HEK293 (cell line): ENCODE measurements at regions not wholly inside any gene's neighbourhood (a gene's known extent, or its start where the extent isn't known, plus 50 kb on each side); places are given as distances from the start of the nearest gene placed in this dataset.

Experiments used
- CTCF ChIA-PET: fragments of 350-600 bp; formaldehyde crosslinking; extraction: SDS; loops from one replicate; lab custom pipeline; 2021; ENCODE audit warnings: antibody characterized with exemption; lab: Yijun Ruan, JAX
- POLR2A ChIA-PET: fragments of 300-600 bp; formaldehyde crosslinking; extraction: SDS; loops from one replicate; lab custom pipeline; 2020; ENCODE audit warnings: antibody characterized with exemption, inconsistent platforms; lab: Yijun Ruan, JAX
- H3K27ac ChIP-seq: fragments of 200-500 bp; sonication (Bioruptor generic); 2 replicates; pipeline ENCODE4 v1.5.1; 2014; ENCODE audit warnings: low read depth, low read length, control low read depth, inconsistent platforms; ENCODE audit errors: extremely low read depth
- H3K36me3 ChIP-seq, 2 experiments: fragments of 200-500 bp in 1 of 2; sonication (Bioruptor generic) in 1 of 2; 1 replicate in 1 of 2; 2 replicates in 1 of 2; pipeline ENCODE4 v1.5.1; 2014 to 2017; ENCODE audit warnings: inconsistent platforms in 2 of 2, low read length in 2 of 2; ENCODE audit not compliant: control insufficient read depth in 2 of 2, insufficient read depth in 1 of 2
- H3K4me1 ChIP-seq: fragments of 200-500 bp; sonication (Bioruptor generic); 2 replicates; pipeline ENCODE4 v1.5.1; 2014; ENCODE audit warnings: mild to moderate bottlenecking, low read length, inconsistent platforms; ENCODE audit not compliant: control insufficient read depth, insufficient read depth
- H3K4me3 ChIP-seq: 2 replicates; pipeline ENCODE4 v1.5.1; 2011; ENCODE audit warnings: low read depth, mild to moderate bottlenecking, control low read depth, low read length, moderate library complexity
- H3K9me3 ChIP-seq: fragments of 200-500 bp; sonication (Bioruptor generic); 2 replicates; pipeline ENCODE4 v1.5.1; 2014; ENCODE audit warnings: low read depth, low read length, inconsistent platforms; ENCODE audit not compliant: control insufficient read depth, insufficient read depth
- ATF2 ChIP-seq: fragments of 450-650 bp; formaldehyde crosslinking; IDR thresholded peaks from 2 replicates; pipeline ENCODE4 v1.5.1; 2016; ENCODE audit warnings: missing biosample characterization, missing genetic modification characterization, low read depth
- GFI1B ChIP-seq: fragments of 450-650 bp; formaldehyde crosslinking; IDR thresholded peaks from 2 replicates; pipeline ENCODE4 v1.5.1; 2016; ENCODE audit warnings: missing biosample characterization, missing genetic modification characterization
- REPIN1 ChIP-seq: fragments of 450-650 bp; formaldehyde crosslinking; IDR thresholded peaks from 2 replicates; pipeline ENCODE4 v1.5.1; 2017; ENCODE audit warnings: missing biosample characterization, missing genetic modification characterization, low read depth
- REST ChIP-seq: fragments of 450-650 bp; formaldehyde crosslinking; IDR thresholded peaks from 2 replicates; pipeline ENCODE4 v1.5.1; 2016; ENCODE audit warnings: missing biosample characterization, missing genetic modification characterization
- SALL2 ChIP-seq: fragments of 450-650 bp; formaldehyde crosslinking; IDR thresholded peaks from 2 replicates; pipeline ENCODE4 v1.5.0; 2017; ENCODE audit warnings: missing biosample characterization, mild to moderate bottlenecking, missing genetic modification characterization, borderline replicate concordance
- SETDB1 ChIP-seq: IDR thresholded peaks from one replicate; pipeline ENCODE4 v1.6.1; 2017; ENCODE audit warnings: mild to moderate bottlenecking, low read length, moderate library complexity, mixed read lengths; ENCODE audit not compliant: insufficient read length
- SP7 ChIP-seq: fragments of 450-650 bp; formaldehyde crosslinking; IDR thresholded peaks from 2 replicates; pipeline ENCODE4 v1.5.1; 2016; ENCODE audit warnings: missing biosample characterization, missing genetic modification characterization
- TRIM28 ChIP-seq: IDR thresholded peaks from 2 replicates; pipeline ENCODE4 v1.6.1; 2011; ENCODE audit warnings: low read length, control low read depth, borderline replicate concordance
- YY1 ChIP-seq: fragments of 450-650 bp; formaldehyde crosslinking; IDR thresholded peaks from 2 replicates; pipeline ENCODE4 v1.5.1; 2018; ENCODE audit warnings: missing biosample characterization, missing genetic modification characterization
- ZBTB10 ChIP-seq: fragments of 450-650 bp; formaldehyde crosslinking; IDR thresholded peaks from 2 replicates; pipeline ENCODE4 v1.5.1; 2016; ENCODE audit warnings: missing biosample characterization, missing genetic modification characterization
- ZBTB17 ChIP-seq: fragments of 450-650 bp; formaldehyde crosslinking; IDR thresholded peaks from 2 replicates; pipeline ENCODE4 v1.5.1; 2016; ENCODE audit warnings: missing biosample characterization, missing genetic modification characterization
- ZEB2 ChIP-seq: fragments of 450-650 bp; formaldehyde crosslinking; IDR thresholded peaks from 2 replicates; pipeline ENCODE4 v1.5.1; 2016; ENCODE audit warnings: missing biosample characterization, missing genetic modification characterization
- ZNF114 ChIP-seq: fragments of 450-650 bp; formaldehyde crosslinking; IDR thresholded peaks from 2 replicates; pipeline ENCODE4 v1.5.0; 2017; ENCODE audit warnings: missing biosample characterization, missing genetic modification characterization
- ZNF184 ChIP-seq: fragments of 450-650 bp; IDR thresholded peaks from 2 replicates; pipeline ENCODE4 v1.5.1; 2018; ENCODE audit warnings: missing biosample characterization, mild to moderate bottlenecking, missing genetic modification characterization
- ZNF2 ChIP-seq: fragments of 450-650 bp; formaldehyde crosslinking; IDR thresholded peaks from 2 replicates; pipeline ENCODE4 v1.5.1; 2016; ENCODE audit warnings: missing biosample characterization, missing genetic modification characterization
- ZNF202 ChIP-seq: fragments of 450-650 bp; formaldehyde crosslinking; IDR thresholded peaks from 2 replicates; pipeline ENCODE4 v1.5.1; 2016; ENCODE audit warnings: missing biosample characterization, missing genetic modification characterization, borderline replicate concordance
- ZNF239 ChIP-seq: fragments of 450-650 bp; formaldehyde crosslinking; IDR thresholded peaks from 2 replicates; pipeline ENCODE4 v1.5.1; 2016; ENCODE audit warnings: missing biosample characterization, missing genetic modification characterization
- ZNF350 ChIP-seq: fragments of 450-650 bp; formaldehyde crosslinking; IDR thresholded peaks from 2 replicates; pipeline ENCODE4 v1.5.0; 2017; ENCODE audit warnings: missing biosample characterization, mild to moderate bottlenecking, missing genetic modification characterization
- ZNF354C ChIP-seq: fragments of 450-650 bp; formaldehyde crosslinking; IDR thresholded peaks from 2 replicates; pipeline ENCODE4 v1.5.1; 2016; ENCODE audit warnings: missing biosample characterization, missing genetic modification characterization, low read depth, borderline replicate concordance
- ZNF366 ChIP-seq: fragments of 450-650 bp; formaldehyde crosslinking; conservative IDR thresholded peaks from 2 replicates; pipeline ENCODE4 v1.5.1; 2016; ENCODE audit warnings: missing biosample characterization, missing genetic modification characterization
- ZNF423 ChIP-seq: fragments of 450-650 bp; formaldehyde crosslinking; IDR thresholded peaks from 2 replicates; pipeline ENCODE4 v1.5.1; 2016; ENCODE audit warnings: missing biosample characterization, missing genetic modification characterization
- ZNF521 ChIP-seq: fragments of 450-650 bp; formaldehyde crosslinking; IDR thresholded peaks from 2 replicates; pipeline ENCODE4 v1.5.1; 2017; ENCODE audit warnings: missing biosample characterization, mild to moderate bottlenecking, missing genetic modification characterization
- ZNF549 ChIP-seq: fragments of 450-650 bp; IDR thresholded peaks from 2 replicates; pipeline ENCODE4 v1.5.1; 2018; ENCODE audit warnings: missing biosample characterization, missing genetic modification characterization, mild to moderate bottlenecking, inconsistent platforms, moderate library complexity
- ZNF558 ChIP-seq: fragments of 450-650 bp; formaldehyde crosslinking; IDR thresholded peaks from 2 replicates; pipeline ENCODE4 v1.5.1; 2016; ENCODE audit warnings: missing biosample characterization, missing genetic modification characterization
- ZNF654 ChIP-seq: fragments of 450-650 bp; formaldehyde crosslinking; IDR thresholded peaks from 2 replicates; pipeline ENCODE4 v1.5.1; 2016; ENCODE audit warnings: low read depth, missing biosample characterization, missing genetic modification characterization
- TF ChIP-seq, protein P1 (sequence below): fragments of 450-650 bp; formaldehyde crosslinking; conservative IDR thresholded peaks from 2 replicates; pipeline ENCODE4 v1.5.1; 2016; ENCODE audit warnings: low read depth, missing biosample characterization, missing genetic modification characterization
- TF ChIP-seq, protein P2 (sequence below): fragments of 450-650 bp; formaldehyde crosslinking; IDR thresholded peaks from 2 replicates; pipeline ENCODE4 v1.5.1; 2016; ENCODE audit warnings: missing biosample characterization, missing genetic modification characterization, borderline replicate concordance

GRCh38 chr14:34060651-34060999 lies 109.8 kb upstream of the EGLN3 start:
- ChIA-PET POLR2A (interaction anchor here (0.6 to 1.5 kb wide), 3 partner anchors 38 to 991 kb away, joined by 3 to 6 read pairs (median 4); partner anchors contain the start of gene EGLN3), CTCF (interaction anchor here (0.6 to 1.3 kb wide), 4 partner anchors 37 to 221 kb away, joined by 4 to 5 read pairs (median 4); no protein-coding TSS in a partner anchor)
- Histone ChIP-seq H3K4me3 (peak overlapping the region; percentile 48), H3K9me3 (no peaks in the 10 kb centered on the region), H3K36me3 (no peaks in the 10 kb centered on the region), H3K27ac (peak overlapping the region; percentile 73; the same call in 1 of the 2 replicates), H3K4me1 (peaks cover 5% of the 10 kb centered on the region; the same call in 1 of the 2 replicates)
- TF ChIP-seq SETDB1: no peak
- TF ChIP-seq ZNF549 (tag by site-specific recombination): no peak
- TF ChIP-seq ZBTB17 (tag by site-specific recombination): peak; percentile 27; the same call in 1 of the 2 replicates
- TF ChIP-seq ZNF354C (tag by site-specific recombination): no peak
- TF ChIP-seq ZNF423 (tag by site-specific recombination): no peak
- TF ChIP-seq TRIM28: no peak
- no peak for TF ChIP-seq GFI1B (tag by site-specific recombination)
- TF ChIP-seq ZBTB10 (tag by site-specific recombination): no peak
- TF ChIP-seq YY1 (tag by site-specific recombination): no peak
- TF ChIP-seq ZEB2: peak; percentile 14; the same call in 1 of the 2 replicates
- TF ChIP-seq ZNF654: no peak
- no peak for TF ChIP-seq SALL2 (tag by site-specific recombination)
- TF ChIP-seq, protein P1, sequence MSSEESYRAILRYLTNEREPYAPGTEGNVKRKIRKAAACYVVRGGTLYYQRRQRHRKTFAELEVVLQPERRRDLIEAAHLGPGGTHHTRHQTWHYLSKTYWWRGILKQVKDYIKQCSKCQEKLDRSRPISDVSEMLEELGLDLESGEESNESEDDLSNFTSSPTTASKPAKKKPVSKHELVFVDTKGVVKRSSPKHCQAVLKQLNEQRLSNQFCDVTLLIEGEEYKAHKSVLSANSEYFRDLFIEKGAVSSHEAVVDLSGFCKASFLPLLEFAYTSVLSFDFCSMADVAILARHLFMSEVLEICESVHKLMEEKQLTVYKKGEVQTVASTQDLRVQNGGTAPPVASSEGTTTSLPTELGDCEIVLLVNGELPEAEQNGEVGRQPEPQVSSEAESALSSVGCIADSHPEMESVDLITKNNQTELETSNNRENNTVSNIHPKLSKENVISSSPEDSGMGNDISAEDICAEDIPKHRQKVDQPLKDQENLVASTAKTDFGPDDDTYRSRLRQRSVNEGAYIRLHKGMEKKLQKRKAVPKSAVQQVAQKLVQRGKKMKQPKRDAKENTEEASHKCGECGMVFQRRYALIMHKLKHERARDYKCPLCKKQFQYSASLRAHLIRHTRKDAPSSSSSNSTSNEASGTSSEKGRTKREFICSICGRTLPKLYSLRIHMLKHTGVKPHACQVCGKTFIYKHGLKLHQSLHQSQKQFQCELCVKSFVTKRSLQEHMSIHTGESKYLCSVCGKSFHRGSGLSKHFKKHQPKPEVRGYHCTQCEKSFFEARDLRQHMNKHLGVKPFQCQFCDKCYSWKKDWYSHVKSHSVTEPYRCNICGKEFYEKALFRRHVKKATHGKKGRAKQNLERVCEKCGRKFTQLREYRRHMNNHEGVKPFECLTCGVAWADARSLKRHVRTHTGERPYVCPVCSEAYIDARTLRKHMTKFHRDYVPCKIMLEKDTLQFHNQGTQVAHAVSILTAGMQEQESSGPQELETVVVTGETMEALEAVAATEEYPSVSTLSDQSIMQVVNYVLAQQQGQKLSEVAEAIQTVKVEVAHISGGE (tag by site-specific recombination): no peak
- no peak for TF ChIP-seq ZNF558 (tag by site-specific recombination)
- no peak for TF ChIP-seq REPIN1 (tag by site-specific recombination)
- TF ChIP-seq ZNF366 (tag by site-specific recombination): no peak
- TF ChIP-seq ZNF2: no peak
- no peak for TF ChIP-seq ZNF521 (tag by site-specific recombination)
- TF ChIP-seq ATF2 (tag by site-specific recombination): no peak
- no peak for TF ChIP-seq ZNF350 (tag by site-specific recombination)
- no peak for TF ChIP-seq REST
- TF ChIP-seq ZNF114 (tag by site-specific recombination): no peak
- TF ChIP-seq ZNF202 (tag by site-specific recombination): no peak
- no peak for TF ChIP-seq ZNF239
- TF ChIP-seq ZNF184: no peak
- 0 out of 2 replicates have a peak, but pooled peaks have one; percentile 8 for TF ChIP-seq SP7 (tag by site-specific recombination)
- TF ChIP-seq, protein P2, sequence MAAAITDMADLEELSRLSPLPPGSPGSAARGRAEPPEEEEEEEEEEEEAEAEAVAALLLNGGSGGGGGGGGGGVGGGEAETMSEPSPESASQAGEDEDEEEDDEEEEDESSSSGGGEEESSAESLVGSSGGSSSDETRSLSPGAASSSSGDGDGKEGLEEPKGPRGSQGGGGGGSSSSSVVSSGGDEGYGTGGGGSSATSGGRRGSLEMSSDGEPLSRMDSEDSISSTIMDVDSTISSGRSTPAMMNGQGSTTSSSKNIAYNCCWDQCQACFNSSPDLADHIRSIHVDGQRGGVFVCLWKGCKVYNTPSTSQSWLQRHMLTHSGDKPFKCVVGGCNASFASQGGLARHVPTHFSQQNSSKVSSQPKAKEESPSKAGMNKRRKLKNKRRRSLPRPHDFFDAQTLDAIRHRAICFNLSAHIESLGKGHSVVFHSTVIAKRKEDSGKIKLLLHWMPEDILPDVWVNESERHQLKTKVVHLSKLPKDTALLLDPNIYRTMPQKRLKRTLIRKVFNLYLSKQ (tag by site-specific recombination): no peak
